ENCODE measurements at regions not wholly inside any gene's neighbourhood (a gene's known extent, or its start where the extent isn't known, plus 50 kb on each side); places are given as distances from the start of the nearest gene placed in this dataset.

GRCh38 chr9:129291041-129291501, 113.0 kb upstream of the IER5L start:
- no peak for TF ChIP-seq EZH2 (IDR thresholded peaks at IDR 0.05; ENCODE audit: insufficient read depth, poor library complexity, severe bottlenecking)
- TF ChIP-seq EZH2phosphoT487 (IDR thresholded peaks at IDR 0.05; ENCODE audit: insufficient read depth, low read depth), result no peak

Data from GM23248 (cell line).